GM12892 (cell line): ENCODE measurements at regions not wholly inside any gene's neighbourhood (a gene's known extent, or its start where the extent isn't known, plus 50 kb on each side); places are given as distances from the start of the nearest gene placed in this dataset.

Experiments used
- POLR2A ChIP-seq: IDR thresholded peaks from 2 replicates; pipeline ENCODE4 v1.6.1; 2011; ENCODE audit warnings: low read depth, low read length, control low read depth
- POLR2AphosphoS5 ChIP-seq: IDR thresholded peaks from 2 replicates; pipeline ENCODE4 v1.6.1; 2011; ENCODE audit warnings: low read depth, low read length, control low read depth
- TAF1 ChIP-seq: IDR thresholded peaks from 2 replicates; pipeline ENCODE4 v1.6.1; 2011; ENCODE audit warnings: low read depth, mild to moderate bottlenecking, control low read depth, low read length, borderline replicate concordance

DNA sequence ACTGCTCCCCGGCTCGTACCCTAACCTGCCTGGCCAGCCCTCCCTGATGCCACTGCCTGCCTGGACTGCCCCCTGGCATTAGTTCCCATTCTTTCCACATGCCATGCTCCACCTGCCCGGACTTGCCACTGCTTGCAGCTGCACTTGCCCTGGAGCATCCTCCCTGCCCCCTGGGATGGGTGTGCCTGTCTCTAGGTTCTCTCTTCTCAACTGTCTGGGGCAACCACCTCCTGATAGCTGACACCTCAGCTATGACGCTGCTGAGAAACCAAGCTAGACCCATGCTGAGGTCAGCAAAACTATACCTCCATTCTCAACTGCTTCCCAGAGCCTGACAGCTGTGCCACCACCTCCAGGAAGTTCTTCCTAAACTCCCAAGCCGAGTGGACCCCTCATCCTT, 72.1 kb downstream of the PERP start:
- TF ChIP-seq POLR2AphosphoS5 (no peak), POLR2A (no peak), TAF1 (no peak)
